Breast epithelium (tissue), 4 donors: ENCODE measurements at regions not wholly inside any gene's neighbourhood (a gene's known extent, or its start where the extent isn't known, plus 50 kb on each side); places are given as distances from the start of the nearest gene placed in this dataset.
A peak's percentile ranks its signal among the peaks of the same experiment; 100 is the strongest.
"Not testable (repeated sequence)": the region's sequence is repeated elsewhere in the genome, so short reads cannot be mapped to it uniquely, and the experiment has no call there.

Source experiments
- DNase-seq, 2 donors: peaks; one replicate each; pipeline ENCODE4 v3.0.0-alpha.2; 2019; ENCODE audit warnings: low spot score in 2 of 2
- H3K27ac ChIP-seq, 2 donors: fragments of 200-600 bp; sonication (generic) in 1 of 2; one replicate each; pipeline ENCODE4 v1.5.1; 2016 to 2019; ENCODE audit warnings: mild to moderate bottlenecking in 1 of 2
- H3K27me3 ChIP-seq, 2 donors: fragments of 200-600 bp; sonication (generic) in 1 of 2; one replicate each; pipeline versions ENCODE4 v1.5.1 to v1.6.0; 2017 to 2019; ENCODE audit warnings: control low read depth in 1 of 2, mild to moderate bottlenecking in 1 of 2
- H3K36me3 ChIP-seq: fragments of 200-600 bp; one replicate; pipeline ENCODE4 v1.5.1; 2019
- H3K4me1 ChIP-seq, 2 donors: fragments of 200-600 bp; sonication (generic); one replicate each; pipeline ENCODE4 v1.5.1; 2016 to 2019; ENCODE audit warnings: control low read depth in 1 of 2
- H3K4me3 ChIP-seq, 3 donors: fragments of 200-600 bp; sonication (generic); 1 replicate in 2 of 3; 2 replicates in 1 of 3; pipeline ENCODE4 v1.5.1; 2016 to 2019; ENCODE audit warnings: mild to moderate bottlenecking in 3 of 3, moderate library complexity in 2 of 3
- H3K9me3 ChIP-seq, 2 donors: fragments of 200-600 bp; sonication (generic) in 1 of 2; one replicate each; pipeline ENCODE4 v1.5.1; 2016 to 2019; ENCODE audit warnings: control low read depth in 1 of 2
- POLR2A ChIP-seq: fragments of 450-650 bp; IDR thresholded peaks from one replicate; pipeline ENCODE4 v1.6.1; 2016; ENCODE audit warnings: antibody characterized with exemption, mild to moderate bottlenecking, moderate library complexity
- POLR2AphosphoS5 ChIP-seq, 3 donors: sonication (generic); formaldehyde crosslinking; IDR thresholded peaks; one replicate each; pipeline ENCODE4 v1.6.1; 2017; ENCODE audit warnings: antibody characterized with exemption in 3 of 3
- intact Hi-C: fragments of 100-400 bp; cut with DNase I; formaldehyde crosslinking; loops from one replicate; pipeline ENCODE4 v1.15.1; 2023; ENCODE audit warnings: low total_unique reads
- TF ChIP-seq, protein P1 (sequence below), 3 donors: fragments of 450-650 bp; IDR thresholded peaks; one replicate each; pipeline ENCODE4 v1.5.1; 2016 to 2017; ENCODE audit warnings: antibody characterized with exemption in 3 of 3, mild to moderate bottlenecking in 3 of 3, moderate library complexity in 3 of 3

DNA sequence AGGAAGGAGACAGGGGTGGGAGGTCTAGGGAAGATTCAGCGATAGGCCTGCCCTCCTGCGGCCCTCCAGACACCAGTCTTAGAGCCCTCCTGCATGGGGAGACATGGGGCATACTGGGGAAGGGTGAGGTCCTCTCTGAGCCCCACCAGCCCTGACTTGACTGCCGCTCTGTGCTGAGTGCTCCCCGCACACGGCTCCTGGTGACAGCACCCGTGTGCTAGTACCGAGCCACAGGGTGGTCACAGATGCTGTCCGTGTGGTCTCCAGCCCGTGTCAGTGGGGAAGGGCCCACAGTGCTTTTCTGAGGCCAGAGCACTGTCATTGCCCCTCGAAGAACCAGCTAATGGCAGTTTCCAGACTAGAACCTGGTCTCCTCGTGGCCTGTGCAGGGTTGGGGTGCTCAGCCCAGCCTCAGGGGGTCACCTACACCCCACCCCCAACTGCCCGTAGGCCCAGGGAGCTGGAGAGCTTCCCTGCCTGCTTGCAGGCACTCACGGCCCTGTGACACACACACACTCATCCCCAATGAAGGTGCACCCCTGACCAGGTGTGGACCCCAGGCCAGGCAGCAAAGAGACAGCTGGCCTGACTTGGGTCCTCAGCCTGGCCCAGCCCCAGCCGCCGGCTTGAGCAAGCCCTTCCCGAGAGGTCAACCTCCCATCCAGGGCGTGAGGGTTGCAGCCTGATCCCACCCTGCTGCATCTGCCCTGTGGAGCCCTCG is 86.0 kb upstream of the RET start:
- DNase-seq: peak in 1 of 2 donors; percentile 41
- H3K36me3 ChIP-seq: no peaks in the 10 kb centered on the region
- no peaks in the 10 kb centered on the region for H3K4me1 ChIP-seq
- H3K27ac ChIP-seq: no peak overlapping the region
- intact Hi-C loops: no loop called here
- no peak overlapping the region for H3K4me3 ChIP-seq
- H3K9me3 ChIP-seq: no peaks in the 10 kb centered on the region
- H3K27me3 ChIP-seq: no peaks in the 10 kb centered on the region
- TF ChIP-seq, protein P1, sequence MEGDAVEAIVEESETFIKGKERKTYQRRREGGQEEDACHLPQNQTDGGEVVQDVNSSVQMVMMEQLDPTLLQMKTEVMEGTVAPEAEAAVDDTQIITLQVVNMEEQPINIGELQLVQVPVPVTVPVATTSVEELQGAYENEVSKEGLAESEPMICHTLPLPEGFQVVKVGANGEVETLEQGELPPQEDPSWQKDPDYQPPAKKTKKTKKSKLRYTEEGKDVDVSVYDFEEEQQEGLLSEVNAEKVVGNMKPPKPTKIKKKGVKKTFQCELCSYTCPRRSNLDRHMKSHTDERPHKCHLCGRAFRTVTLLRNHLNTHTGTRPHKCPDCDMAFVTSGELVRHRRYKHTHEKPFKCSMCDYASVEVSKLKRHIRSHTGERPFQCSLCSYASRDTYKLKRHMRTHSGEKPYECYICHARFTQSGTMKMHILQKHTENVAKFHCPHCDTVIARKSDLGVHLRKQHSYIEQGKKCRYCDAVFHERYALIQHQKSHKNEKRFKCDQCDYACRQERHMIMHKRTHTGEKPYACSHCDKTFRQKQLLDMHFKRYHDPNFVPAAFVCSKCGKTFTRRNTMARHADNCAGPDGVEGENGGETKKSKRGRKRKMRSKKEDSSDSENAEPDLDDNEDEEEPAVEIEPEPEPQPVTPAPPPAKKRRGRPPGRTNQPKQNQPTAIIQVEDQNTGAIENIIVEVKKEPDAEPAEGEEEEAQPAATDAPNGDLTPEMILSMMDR (IDR thresholded peaks at IDR 0.05): no peak
- no peak for TF ChIP-seq POLR2A
- no peak for TF ChIP-seq POLR2AphosphoS5 (IDR thresholded peaks at IDR 0.05)

DNA sequence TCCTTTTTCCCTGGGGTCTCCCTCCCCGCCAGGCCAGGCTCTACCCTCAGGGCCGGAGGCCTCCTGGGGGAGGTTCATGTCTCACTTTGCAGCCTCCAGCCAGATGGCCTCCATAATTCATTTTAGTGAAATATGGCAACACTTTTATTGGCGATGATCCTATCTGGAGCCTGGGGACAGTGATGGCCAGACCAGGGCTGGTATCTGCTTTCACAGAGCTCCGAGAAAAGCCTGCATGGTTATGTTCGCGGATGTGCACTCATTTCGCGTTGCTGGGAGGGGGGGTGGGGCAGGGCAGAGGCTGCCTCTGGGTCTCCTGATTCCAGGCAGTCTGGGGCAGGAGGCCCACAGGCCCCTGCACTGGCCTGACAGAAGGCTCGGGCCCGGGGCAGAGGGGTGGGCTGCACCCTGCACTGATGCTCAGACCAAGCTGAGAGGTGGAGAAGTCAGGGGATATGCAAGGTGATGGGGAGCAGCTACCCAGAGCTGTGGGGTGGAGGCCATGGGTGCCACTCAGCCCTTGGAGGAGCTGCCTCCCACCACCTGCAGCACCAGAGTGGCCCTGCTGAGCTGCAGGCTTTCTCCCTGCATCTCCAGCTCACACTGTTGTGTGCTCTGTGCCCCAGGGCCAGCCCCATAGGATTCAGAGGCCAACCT is 85.3 kb upstream of the RET start:
- Histone ChIP-seq H3K27ac (no peak overlapping the region), H3K27me3 (no peaks in the 10 kb centered on the region), H3K9me3 (no peaks in the 10 kb centered on the region), H3K36me3 (no peaks in the 10 kb centered on the region), H3K4me3 (no peak overlapping the region), H3K4me1 (no peaks in the 10 kb centered on the region)
- DNase-seq: no peak
- intact Hi-C loops: no loop called here
- no peak for TF ChIP-seq POLR2A

DNA sequence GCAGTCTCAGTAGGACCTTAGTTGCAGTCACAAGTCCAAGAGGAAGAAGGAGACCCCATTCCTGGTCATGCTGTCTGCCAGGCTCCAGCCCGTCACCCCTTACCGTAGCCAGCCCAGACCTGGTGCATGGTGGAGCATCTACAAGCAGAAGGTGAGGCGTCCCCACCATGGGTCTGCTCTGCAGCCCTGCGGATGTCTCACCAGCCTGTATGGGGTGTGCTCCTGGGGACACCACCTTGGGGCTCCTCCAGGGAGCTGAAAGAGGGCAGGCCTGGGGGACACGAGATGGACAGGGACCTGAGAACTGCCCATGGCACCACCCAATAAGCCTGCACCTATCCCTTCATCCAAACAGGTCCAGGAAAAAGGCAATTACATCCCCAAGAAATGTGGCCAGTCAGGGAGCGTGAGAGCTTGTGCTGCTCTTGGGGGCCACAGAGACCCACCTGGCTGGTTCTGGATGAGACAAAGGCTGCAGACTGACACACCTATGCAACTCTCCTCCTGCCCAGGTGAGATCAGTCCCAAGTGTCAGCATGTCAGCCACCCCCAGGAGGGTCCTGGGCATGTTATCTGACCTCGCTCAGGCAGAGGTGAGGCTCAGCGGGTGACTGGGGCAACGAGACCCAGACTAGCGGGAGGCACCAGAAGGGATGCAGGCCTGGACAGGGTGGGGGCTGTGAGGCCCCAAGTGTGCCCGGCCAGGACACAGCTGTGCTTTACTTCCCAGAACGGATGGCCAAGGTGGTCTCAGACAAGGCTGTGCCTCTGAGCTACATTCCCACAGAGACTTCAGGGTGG is 84.5 kb upstream of the RET start:
- DNase-seq: no peak
- intact Hi-C loops: no loop called here

DNA sequence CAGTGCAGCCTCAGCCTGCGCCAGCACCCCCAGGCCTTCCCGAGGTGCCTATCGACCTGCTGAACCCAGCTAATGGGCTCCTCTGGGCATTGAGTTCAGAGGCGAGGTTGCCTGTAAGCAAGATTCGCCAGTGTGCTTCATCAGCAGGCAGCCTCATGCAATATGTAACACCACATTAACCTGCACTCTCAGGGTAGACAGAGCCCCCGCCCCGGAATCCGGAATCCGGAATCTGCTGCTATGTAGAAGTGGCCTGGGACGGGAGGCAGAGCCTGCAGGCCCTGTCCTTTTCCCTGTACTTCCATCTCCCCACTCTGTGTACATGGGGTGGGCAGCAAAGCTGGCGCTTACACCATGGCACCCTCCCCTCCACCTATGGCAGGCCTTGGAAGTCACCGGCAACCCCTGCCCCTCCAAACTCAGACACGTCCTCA is 83.9 kb upstream of the RET start:
- Histone ChIP-seq H3K27me3 (no peaks in the 10 kb centered on the region), H3K4me1 (no peaks in the 10 kb centered on the region), H3K9me3 (no peaks in the 10 kb centered on the region), H3K4me3 (no peak overlapping the region), H3K27ac (no peak overlapping the region), H3K36me3 (no peaks in the 10 kb centered on the region)
- intact Hi-C loops: no loop called here
- TF ChIP-seq, protein P1 (IDR thresholded peaks at IDR 0.05): no peak
- TF ChIP-seq POLR2AphosphoS5 (IDR thresholded peaks at IDR 0.05) (no peak), POLR2A (no peak)
- DNase-seq: peak in 1 of 2 donors; percentile 28

More for the DNA sequence above, 84.5 kb upstream of the RET start:
- Histone ChIP-seq H3K9me3 (no peaks in the 10 kb centered on the region), H3K27me3 (no peaks in the 10 kb centered on the region), H3K27ac (no peak overlapping the region), H3K4me3 (no peak overlapping the region), H3K4me1 (no peaks in the 10 kb centered on the region), H3K36me3 (no peaks in the 10 kb centered on the region)
- no peak for TF ChIP-seq POLR2A
- TF ChIP-seq, protein P1 (IDR thresholded peaks at IDR 0.05): no peak
- no peak for TF ChIP-seq POLR2AphosphoS5 (IDR thresholded peaks at IDR 0.05)

DNA sequence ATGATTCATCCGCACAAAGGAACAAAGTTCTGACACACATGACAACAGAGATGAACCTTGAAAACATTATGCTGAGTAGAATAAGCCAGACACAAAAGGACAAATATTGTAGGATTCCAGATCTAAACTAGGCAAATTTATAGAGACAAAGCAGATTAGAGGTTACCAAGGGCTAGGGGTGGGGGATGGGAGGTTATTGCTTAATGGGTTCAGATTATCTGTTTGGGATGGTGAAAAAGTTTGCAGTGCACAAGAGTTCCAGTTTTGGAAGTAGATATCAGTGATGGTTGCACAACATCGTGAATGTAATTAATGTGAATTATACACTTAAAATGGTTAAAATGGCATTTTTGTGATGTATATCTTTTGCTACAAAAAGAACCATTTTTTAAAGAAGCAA is 82.0 kb upstream of the RET start:
- DNase-seq, H3K4me1 ChIP-seq, H3K9me3 ChIP-seq, H3K27me3 ChIP-seq, H3K27ac ChIP-seq, H3K36me3 ChIP-seq, intact Hi-C loops, H3K4me3 ChIP-seq: not testable (repeated sequence)

DNA sequence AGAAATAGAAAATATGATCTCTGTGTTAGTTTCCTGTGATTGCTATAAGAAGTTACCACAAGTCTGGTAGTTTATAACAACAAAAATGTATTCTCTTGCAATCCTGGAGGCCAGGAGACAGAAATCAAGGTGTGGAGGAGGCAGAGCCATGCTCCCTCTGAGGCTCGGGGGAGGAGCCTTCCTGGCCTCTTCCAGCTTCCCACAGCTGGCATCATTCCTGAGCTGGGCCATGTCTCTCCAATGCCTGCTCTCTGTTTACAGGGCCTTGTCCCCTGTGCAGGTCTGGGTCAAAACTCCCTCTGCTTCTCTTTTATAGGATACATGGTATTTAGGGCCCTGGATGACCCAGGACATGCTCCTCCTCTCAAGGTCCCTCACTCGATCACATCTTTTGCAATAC is 81.3 kb upstream of the RET start:
- no peaks in the 10 kb centered on the region for H3K27me3 ChIP-seq
- H3K9me3 ChIP-seq: no peaks in the 10 kb centered on the region
- intact Hi-C loops: no loop called here
- H3K36me3 ChIP-seq: no peaks in the 10 kb centered on the region
- no peaks in the 10 kb centered on the region for H3K4me1 ChIP-seq
- H3K4me3 ChIP-seq: no peak overlapping the region
- TF ChIP-seq POLR2AphosphoS5 (IDR thresholded peaks at IDR 0.05): no peak
- no peak for TF ChIP-seq POLR2A
- TF ChIP-seq, protein P1 (IDR thresholded peaks at IDR 0.05): no peak
- no peak overlapping the region for H3K27ac ChIP-seq
- DNase-seq: no peak
